Activated CD8-positive, alpha-beta T cell treated with anti-CD3 and anti-CD28 coated beads for 36 hours (primary cell): ENCODE measurements at regions not wholly inside any gene's neighbourhood (a gene's known extent, or its start where the extent isn't known, plus 50 kb on each side); places are given as distances from the start of the nearest gene placed in this dataset.

Experiments
- ATAC-seq: fragments of 200-7000 bp; cut with Tn5 transposase; one replicate; pipeline ENCODE4 v1.10.0; 2021; ENCODE audit warnings: mild to moderate bottlenecking, moderate library complexity
- CTCF ChIA-PET: fragments of 350-600 bp; sonication (Branson Sonifier 250); formaldehyde crosslinking; loops from one replicate; lab custom pipeline; 2021; ENCODE audit warnings: antibody characterized with exemption; lab: Charles Lee
- POLR2A ChIA-PET: fragments of 350-600 bp; sonication (Branson Sonifier 250); formaldehyde crosslinking; loops from one replicate; lab custom pipeline; 2021; ENCODE audit warnings: antibody characterized with exemption; lab: Charles Lee
- DNase-seq: peaks from one replicate; pipeline ENCODE4 v3.0.0-alpha.2; 2020
- H3K27ac Mint-ChIP-seq: one replicate; pipeline ENCODE4 v1.8.0; 2021; ENCODE audit warnings: mild to moderate bottlenecking, mixed read lengths
- H3K27me3 Mint-ChIP-seq: one replicate; pipeline ENCODE4 v1.8.0; 2021; ENCODE audit warnings: mixed read lengths
- H3K36me3 Mint-ChIP-seq: one replicate; pipeline ENCODE4 v1.8.0; 2021; ENCODE audit warnings: low read depth, mixed read lengths
- H3K4me1 Mint-ChIP-seq: one replicate; pipeline ENCODE4 v1.8.0; 2021; ENCODE audit warnings: low read depth, mixed read lengths
- H3K4me3 Mint-ChIP-seq: one replicate; pipeline ENCODE4 v1.8.0; 2021; ENCODE audit warnings: mild to moderate bottlenecking, moderate library complexity, mixed read lengths
- H3K9me3 Mint-ChIP-seq: one replicate; pipeline ENCODE4 v1.8.0; 2021; ENCODE audit warnings: mixed read lengths
- intact Hi-C: fragments of 100-400 bp; cut with micrococcal nuclease; formaldehyde crosslinking; loops from one replicate; pipeline ENCODE4 v1.10.0; 2022
- TF ChIP-seq, protein P1 (sequence below): fragments of 200-600 bp; IDR thresholded peaks from one replicate; pipeline ENCODE4 v1.8.0; 2022; ENCODE audit warnings: antibody characterized with exemption, mild to moderate bottlenecking

DNA sequence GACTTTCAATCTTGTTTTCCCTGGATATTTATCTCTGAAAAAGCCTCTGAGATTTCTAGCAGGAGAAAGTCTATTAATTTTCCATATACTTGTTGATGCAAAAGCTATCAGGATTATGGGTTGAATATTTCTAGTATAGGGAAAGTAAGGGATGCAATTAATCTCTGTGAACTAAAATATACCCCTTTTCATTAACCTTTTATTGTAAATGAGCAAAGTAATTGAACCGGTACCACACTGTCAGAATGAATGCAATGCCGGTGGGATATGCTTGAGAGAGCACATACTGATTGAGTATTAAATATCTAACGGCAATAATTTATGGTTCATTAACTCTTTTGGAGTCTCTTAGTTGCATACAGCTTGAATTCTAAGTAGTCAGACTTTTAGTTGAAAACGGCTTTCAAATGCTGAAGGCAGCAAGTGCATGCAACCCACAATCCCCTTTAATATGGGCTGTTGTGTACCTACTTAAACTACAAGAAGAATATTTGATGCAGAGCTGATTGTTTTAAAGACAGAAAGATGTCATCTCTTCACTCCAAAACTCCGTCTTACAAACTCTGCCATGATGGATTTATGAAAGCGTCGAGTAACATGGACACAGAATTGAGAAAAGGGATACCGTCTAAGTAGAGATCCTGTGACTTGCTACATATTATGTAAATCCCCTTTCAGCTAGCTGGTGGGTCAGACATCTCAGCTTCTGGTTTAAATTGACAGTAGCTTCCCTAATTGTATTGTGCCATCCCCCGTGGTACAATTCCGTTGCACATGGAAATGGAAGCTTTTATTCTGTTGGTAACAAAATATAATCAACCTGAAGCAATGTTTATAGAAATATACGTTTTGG is 141.3 kb upstream of the CDH8 start:
- ChIA-PET CTCF (no interaction called here), POLR2A (no interaction called here)
- no peaks in the 10 kb centered on the region for H3K36me3 Mint-ChIP-seq
- H3K4me3 Mint-ChIP-seq = no peak overlapping the region
- H3K4me1 Mint-ChIP-seq = no peaks in the 10 kb centered on the region
- H3K9me3 Mint-ChIP-seq = peaks cover 11% of the 10 kb centered on the region
- no peaks in the 10 kb centered on the region for H3K27me3 Mint-ChIP-seq
- TF ChIP-seq, protein P1, sequence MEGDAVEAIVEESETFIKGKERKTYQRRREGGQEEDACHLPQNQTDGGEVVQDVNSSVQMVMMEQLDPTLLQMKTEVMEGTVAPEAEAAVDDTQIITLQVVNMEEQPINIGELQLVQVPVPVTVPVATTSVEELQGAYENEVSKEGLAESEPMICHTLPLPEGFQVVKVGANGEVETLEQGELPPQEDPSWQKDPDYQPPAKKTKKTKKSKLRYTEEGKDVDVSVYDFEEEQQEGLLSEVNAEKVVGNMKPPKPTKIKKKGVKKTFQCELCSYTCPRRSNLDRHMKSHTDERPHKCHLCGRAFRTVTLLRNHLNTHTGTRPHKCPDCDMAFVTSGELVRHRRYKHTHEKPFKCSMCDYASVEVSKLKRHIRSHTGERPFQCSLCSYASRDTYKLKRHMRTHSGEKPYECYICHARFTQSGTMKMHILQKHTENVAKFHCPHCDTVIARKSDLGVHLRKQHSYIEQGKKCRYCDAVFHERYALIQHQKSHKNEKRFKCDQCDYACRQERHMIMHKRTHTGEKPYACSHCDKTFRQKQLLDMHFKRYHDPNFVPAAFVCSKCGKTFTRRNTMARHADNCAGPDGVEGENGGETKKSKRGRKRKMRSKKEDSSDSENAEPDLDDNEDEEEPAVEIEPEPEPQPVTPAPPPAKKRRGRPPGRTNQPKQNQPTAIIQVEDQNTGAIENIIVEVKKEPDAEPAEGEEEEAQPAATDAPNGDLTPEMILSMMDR = no peak
- no peak overlapping the region for H3K27ac Mint-ChIP-seq
- DNase-seq (no peak), ATAC-seq (no peak)
- intact Hi-C loops = no loop called here

DNA sequence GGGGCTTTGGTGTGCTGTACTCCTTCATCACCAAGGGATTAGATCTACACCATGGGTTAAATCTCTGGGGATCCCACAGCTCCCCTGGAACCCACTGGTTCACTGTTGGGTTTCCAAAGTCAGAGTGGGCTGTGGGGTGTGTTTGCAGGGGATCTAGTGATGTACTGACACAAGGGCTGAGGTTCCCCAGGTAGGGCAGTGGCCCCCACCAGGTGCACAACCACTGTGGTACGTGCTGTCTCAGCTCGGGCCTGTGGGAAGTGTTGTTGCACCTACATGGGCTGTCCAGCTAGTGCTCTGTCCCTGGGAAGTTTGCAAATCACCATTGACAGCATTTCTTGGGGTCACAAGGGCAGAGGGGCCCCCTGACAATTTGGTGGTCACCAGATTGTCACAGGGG is 134.4 kb upstream of the CDH8 start:
- no peak for DNase-seq
- peaks cover 12% of the 10 kb centered on the region for H3K9me3 Mint-ChIP-seq
- intact Hi-C loops = no loop called here
- ChIA-PET CTCF (no interaction called here), POLR2A (no interaction called here)
- no peak for ATAC-seq
- H3K4me1 Mint-ChIP-seq = no peaks in the 10 kb centered on the region
- no peak overlapping the region for H3K4me3 Mint-ChIP-seq
- H3K36me3 Mint-ChIP-seq = no peaks in the 10 kb centered on the region
- no peaks in the 10 kb centered on the region for H3K27me3 Mint-ChIP-seq
- TF ChIP-seq, protein P1 = no peak
- no peak overlapping the region for H3K27ac Mint-ChIP-seq

DNA sequence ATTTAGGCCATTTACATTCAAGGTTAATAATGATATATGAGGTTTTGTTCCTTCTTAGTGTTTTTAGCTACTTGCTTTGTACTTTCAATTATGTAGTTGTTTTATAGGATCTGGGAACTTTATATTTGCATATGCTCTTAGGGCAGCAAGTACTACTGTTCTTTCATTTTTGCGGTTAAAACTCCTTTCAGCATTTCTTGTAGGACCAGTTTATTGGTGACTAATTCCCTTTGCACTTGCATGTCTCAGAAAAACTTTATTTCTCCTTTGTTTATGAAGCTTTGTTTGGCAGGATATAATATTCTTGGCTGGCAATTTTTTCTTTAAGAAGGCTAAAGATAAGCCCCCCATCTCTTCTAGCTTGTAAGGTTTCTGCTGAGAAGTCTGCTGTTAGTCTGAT is 131.3 kb upstream of the CDH8 start:
- Mint-ChIP-seq H3K27ac (no peak overlapping the region), H3K9me3 (peaks cover 13% of the 10 kb centered on the region), H3K4me1 (no peaks in the 10 kb centered on the region), H3K36me3 (no peaks in the 10 kb centered on the region), H3K27me3 (no peaks in the 10 kb centered on the region), H3K4me3 (no peak overlapping the region)
- intact Hi-C loops = no loop called here
- POLR2A ChIA-PET = no interaction called here
- DNase-seq = no peak
- no peak for ATAC-seq
- CTCF ChIA-PET = no interaction called here
- TF ChIP-seq, protein P1 = no peak

DNA sequence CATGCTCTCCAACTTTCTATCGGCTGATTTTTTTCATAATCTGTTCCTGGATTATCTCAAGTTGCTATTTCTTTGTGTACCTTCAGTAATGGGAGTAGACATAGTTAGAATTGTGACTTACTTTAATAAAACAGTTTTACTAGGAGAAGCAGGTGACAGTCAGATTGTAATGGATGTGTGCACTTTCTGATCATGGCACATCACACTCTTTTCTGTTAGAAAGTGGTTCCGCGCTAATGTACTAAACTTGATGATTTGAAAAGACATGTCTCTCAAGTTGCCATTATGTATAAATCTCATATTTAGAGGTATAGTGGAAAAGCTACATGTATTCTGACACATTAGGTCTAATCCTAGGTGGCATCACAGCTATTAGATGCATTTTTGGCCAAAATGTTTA is 121.3 kb upstream of the CDH8 start:
- ChIA-PET CTCF (no interaction called here), POLR2A (no interaction called here)
- DNase-seq (no peak), ATAC-seq (no peak)
- H3K36me3 Mint-ChIP-seq = no peaks in the 10 kb centered on the region
- peaks cover 7% of the 10 kb centered on the region for H3K9me3 Mint-ChIP-seq
- intact Hi-C loops = no loop called here
- H3K4me1 Mint-ChIP-seq = no peaks in the 10 kb centered on the region
- no peak overlapping the region for H3K4me3 Mint-ChIP-seq
- H3K27ac Mint-ChIP-seq = no peak overlapping the region
- TF ChIP-seq, protein P1 = no peak
- no peaks in the 10 kb centered on the region for H3K27me3 Mint-ChIP-seq

DNA sequence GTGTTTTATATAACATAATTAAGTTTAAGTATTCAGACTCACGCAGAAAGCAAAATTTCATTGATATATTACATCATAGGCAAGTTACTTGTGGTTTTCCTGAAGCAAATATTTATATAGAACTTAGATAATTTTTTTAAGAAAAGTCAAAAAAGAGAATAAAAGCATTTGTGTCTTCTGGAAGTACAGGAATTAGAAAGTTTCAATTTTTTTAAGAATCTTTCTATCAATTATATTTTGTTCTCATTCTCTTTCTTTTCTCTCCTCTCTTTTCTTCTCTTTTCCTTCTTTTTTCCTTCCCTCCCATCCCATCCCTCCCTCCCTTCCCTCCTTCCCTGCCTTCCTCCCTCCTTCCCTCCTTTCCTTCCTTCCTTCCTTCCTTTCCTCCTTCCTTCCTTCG is 120.7 kb upstream of the CDH8 start:
- intact Hi-C loops = no loop called here
- POLR2A ChIA-PET = no interaction called here
- Mint-ChIP-seq H3K4me3 (no peak overlapping the region), H3K27me3 (no peaks in the 10 kb centered on the region), H3K4me1 (no peaks in the 10 kb centered on the region), H3K36me3 (no peaks in the 10 kb centered on the region), H3K9me3 (peaks cover 11% of the 10 kb centered on the region), H3K27ac (no peak overlapping the region)
- CTCF ChIA-PET = no interaction called here
- no peak for DNase-seq
- ATAC-seq = no peak
- TF ChIP-seq, protein P1 = no peak
